Right ventricle myocardium inferior (tissue), 1 donor: ENCODE measurements at regions not wholly inside any gene's neighbourhood (a gene's known extent, or its start where the extent isn't known, plus 50 kb on each side); places are given as distances from the start of the nearest gene placed in this dataset.
A peak's percentile ranks its signal among the peaks of the same experiment; 100 is the strongest.

Experiments used
- ATAC-seq: fragments of 200-7000 bp; cut with Tn5 transposase; one replicate; pipeline ENCODE4 v1.9.1; 2020; ENCODE audit warnings: mild to moderate bottlenecking, moderate library complexity
- DNase-seq: peaks from one replicate; pipeline ENCODE4 v3.0.0; 2021; ENCODE audit errors: missing footprints
- intact Hi-C: fragments of 100-400 bp; cut with DNase I; formaldehyde crosslinking; loops from one replicate; pipeline ENCODE4 v1.11.0; 2022
- donor health status: DM: no; HTN: yes; CAD: no; lungs with severe emphysema.

- DNase-seq (no peak), ATAC-seq (no peak)
- intact Hi-C loops = no loop called here
Measured at GRCh38 chr1:115577513-115577912, 64.3 kb upstream of the VANGL1 start.

- intact Hi-C loops = no loop called here
- ATAC-seq (no peak), DNase-seq (no peak)
Measured at GRCh38 chr1:115575661-115576060, 66.1 kb upstream of the VANGL1 start.

GRCh38 chr1:115572710-115573109, 69.1 kb upstream of the VANGL1 start:
- no peak for ATAC-seq
- no peak for DNase-seq
- intact Hi-C loops = no loop called here

GRCh38 chr1:115567431-115567830, 74.3 kb upstream of the VANGL1 start:
- ATAC-seq = no peak
- intact Hi-C loops = no loop called here
- no peak for DNase-seq

GRCh38 chr1:115565791-115566190, 76.0 kb upstream of the VANGL1 start:
- ATAC-seq = no peak
- intact Hi-C loops = no loop called here
- no peak for DNase-seq

GRCh38 chr1:115565353-115565752, 76.4 kb upstream of the VANGL1 start:
- no peak for ATAC-seq
- intact Hi-C loops = no loop called here
- no peak for DNase-seq

GRCh38 chr1:115564201-115564600, 77.6 kb upstream of the VANGL1 start:
- intact Hi-C loops = no loop called here
- ATAC-seq = no peak
- DNase-seq = no peak

- no peak for ATAC-seq
Measured at GRCh38 chr1:115560027-115560426, 81.7 kb upstream of the VANGL1 start.

GRCh38 chr1:115558275-115558674, 83.5 kb upstream of the VANGL1 start:
- no peak for DNase-seq
- intact Hi-C loops = no loop called here
- ATAC-seq = no peak

More at GRCh38 chr1:115560027-115560426, 81.7 kb upstream of the VANGL1 start:
- DNase-seq = no peak
- intact Hi-C loops = no loop called here

GRCh38 chr1:115557715-115558114, 84.1 kb upstream of the VANGL1 start:
- DNase-seq = no peak
- no peak for ATAC-seq
- intact Hi-C loops = no loop called here

- ATAC-seq = no peak
- DNase-seq = no peak
- intact Hi-C loops = no loop called here
Measured at GRCh38 chr1:115556236-115556635, 85.5 kb upstream of the VANGL1 start.

- intact Hi-C loops = no loop called here
- DNase-seq (no peak), ATAC-seq (no peak)
Measured at GRCh38 chr1:115555446-115555845, 86.3 kb upstream of the VANGL1 start.

- DNase-seq (no peak), ATAC-seq (no peak)
- intact Hi-C loops = loop anchor here (2.0 kb wide), 1 partner anchor 47 kb away; no protein-coding TSS in a partner anchor
Measured at GRCh38 chr1:115547696-115548095, 94.1 kb upstream of the VANGL1 start.

GRCh38 chr1:115546846-115547245, 94.9 kb upstream of the VANGL1 start:
- intact Hi-C loops = loop anchor here (2.0 kb wide), 1 partner anchor 48 kb away; no protein-coding TSS in a partner anchor
- DNase-seq (no peak), ATAC-seq (no peak)

- ATAC-seq = peak; percentile 77
- intact Hi-C loops = loop anchor here (2.0 kb wide), 1 partner anchor 49 kb away; no protein-coding TSS in a partner anchor
- DNase-seq = no peak
Measured at GRCh38 chr1:115545791-115546733, 95.7 kb upstream of the VANGL1 start.

GRCh38 chr1:115545096-115545720, 96.6 kb upstream of the VANGL1 start:
- intact Hi-C loops = no loop called here
- ATAC-seq (no peak), DNase-seq (no peak)

- intact Hi-C loops = no loop called here
- no peak for ATAC-seq
- no peak for DNase-seq
Measured at GRCh38 chr1:115544131-115544530, 97.6 kb upstream of the VANGL1 start.

GRCh38 chr1:115543247-115543646, 98.5 kb upstream of the VANGL1 start:
- ATAC-seq = no peak
- no peak for DNase-seq
- intact Hi-C loops = no loop called here

- ATAC-seq (no peak), DNase-seq (no peak)
- intact Hi-C loops = no loop called here
Measured at GRCh38 chr1:115539736-115540135, 102.0 kb upstream of the VANGL1 start.

- no peak for DNase-seq
- intact Hi-C loops = no loop called here
- ATAC-seq = peak; percentile 86
Measured at GRCh38 chr1:115539061-115539460, 102.7 kb upstream of the VANGL1 start.
